PC-9 (cell line): ENCODE measurements at regions not wholly inside any gene's neighbourhood (a gene's known extent, or its start where the extent isn't known, plus 50 kb on each side); places are given as distances from the start of the nearest gene placed in this dataset.

ENCODE experiments used
- BruUV-seq: library from RNA; stranded (reverse); fragments of 400-500 nt; replicated peaks from 2 replicates; lab custom pipeline; 2021; lab: Mats Ljungman, UMichigan
- CTCF ChIA-PET: fragments of 300-600 bp; sonication (Branson Sonifier 250); formaldehyde crosslinking; loops from one replicate; lab custom pipeline; 2022; ENCODE audit warnings: antibody characterized with exemption; lab: Charles Lee
- POLR2A ChIA-PET: fragments of 300-600 bp; sonication (Branson Sonifier 250); formaldehyde crosslinking; loops from one replicate; lab custom pipeline; 2022; ENCODE audit warnings: antibody characterized with exemption; ENCODE audit not compliant: unreplicated experiment; lab: Charles Lee
- DNase-seq, 2 experiments: peaks; one replicate each; pipeline versions ENCODE4 v3.0.0 to v3.0.0-alpha.2; 2015 to 2022; ENCODE audit warnings: mixed read lengths in 1 of 2
- H2AFZ ChIP-seq: fragments of 200-600 bp; sonication (generic); 2 replicates; pipeline ENCODE4 v1.8.1; 2017; ENCODE audit warnings: antibody characterized with exemption
- H3F3A ChIP-seq: fragments of 200-600 bp; sonication (generic); 2 replicates; pipeline ENCODE4 v1.8.1; 2017; ENCODE audit warnings: antibody characterized with exemption, mild to moderate bottlenecking, low read depth; ENCODE audit not compliant: insufficient read depth
- H3K27ac ChIP-seq: fragments of 200-600 bp; sonication (generic); 2 replicates; pipeline ENCODE4 v1.6.1; 2016; ENCODE audit warnings: mixed run types
- H3K27me3 ChIP-seq: fragments of 200-600 bp; sonication (generic); 2 replicates; pipeline ENCODE4 v1.6.1; 2016; ENCODE audit warnings: low read depth, mixed run types; ENCODE audit not compliant: insufficient read depth
- H3K36me3 ChIP-seq: fragments of 200-600 bp; sonication (generic); 2 replicates; pipeline ENCODE4 v1.6.1; 2016; ENCODE audit warnings: low read depth, mixed run types
- H3K4me1 ChIP-seq: fragments of 200-600 bp; sonication (generic); replicated peaks from 2 replicates; pipeline ENCODE4 v1.6.1; 2016; ENCODE audit warnings: mixed run types; ENCODE audit not compliant: insufficient read depth
- H3K4me2 ChIP-seq: fragments of 200-600 bp; sonication (generic); 2 replicates; pipeline ENCODE4 v1.6.1; 2017; ENCODE audit warnings: mixed run types
- H3K4me3 ChIP-seq: fragments of 200-600 bp; sonication (generic); 2 replicates; pipeline ENCODE4 v1.6.1; 2016; ENCODE audit warnings: mixed run types
- H3K79me2 ChIP-seq: fragments of 200-600 bp; sonication (generic); 2 replicates; pipeline ENCODE4 v1.6.1; 2017; ENCODE audit warnings: low read depth, mixed run types
- H3K9me2 ChIP-seq: fragments of 200-600 bp; sonication (generic); 2 replicates; pipeline ENCODE4 v1.8.1; 2017; ENCODE audit warnings: mild to moderate bottlenecking; ENCODE audit not compliant: insufficient read depth
- H3K9me3 ChIP-seq: fragments of 200-600 bp; sonication (generic); 2 replicates; pipeline ENCODE4 v1.8.1; 2016; ENCODE audit warnings: low read depth; ENCODE audit not compliant: insufficient read depth
- H4K20me1 ChIP-seq: fragments of 200-600 bp; sonication (generic); 2 replicates; pipeline ENCODE4 v1.8.1; 2017; ENCODE audit not compliant: insufficient read depth
- EZH2 ChIP-seq: fragments of 200-600 bp; sonication (generic); IDR thresholded peaks from 2 replicates; pipeline ENCODE4 v1.8.0; 2017; ENCODE audit warnings: antibody characterized with exemption, low read depth
- intact Hi-C: fragments of 100-400 bp; cut with micrococcal nuclease; formaldehyde crosslinking; loops from one replicate; pipeline ENCODE4 v1.10.0; 2022; ENCODE audit not compliant: unreplicated experiment
- TF ChIP-seq, protein P1 (sequence below): fragments of 200-600 bp; sonication (generic); conservative IDR thresholded peaks from 2 replicates; pipeline ENCODE4 v1.6.1; 2017; ENCODE audit warnings: mixed run types, antibody characterized with exemption, mild to moderate bottlenecking, moderate library complexity

DNA sequence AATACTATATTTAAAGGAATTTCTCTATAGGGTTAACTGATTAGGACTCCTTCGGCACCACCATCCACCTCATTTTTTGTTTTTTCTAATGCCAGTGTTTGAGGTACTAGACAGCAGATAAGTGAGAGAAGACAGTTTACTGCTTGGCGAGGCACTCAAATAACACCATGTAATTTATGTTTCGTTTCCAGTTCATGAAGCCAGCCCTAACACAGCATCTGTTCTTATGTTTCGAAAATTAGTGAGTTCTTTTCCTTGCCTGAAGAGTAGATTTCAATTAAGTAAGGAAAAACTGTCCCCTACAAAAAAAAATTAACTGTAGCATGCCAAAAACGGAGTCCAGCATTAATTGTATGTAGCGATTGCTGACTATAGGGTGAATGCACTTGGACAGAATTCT is 409.1 kb downstream of the TBC1D4 start:
- intact Hi-C loops, result no loop called here
- Histone ChIP-seq H3K9me3 (no peaks in the 10 kb centered on the region), H3K36me3 (no peaks in the 10 kb centered on the region), H3K27me3 (no peaks in the 10 kb centered on the region), H4K20me1 (no peaks in the 10 kb centered on the region), H3K79me2 (no peaks in the 10 kb centered on the region), H3K9me2 (no peaks in the 10 kb centered on the region), H3K27ac (no peak overlapping the region), H3K4me3 (no peak overlapping the region), H3K4me1 (no peaks in the 10 kb centered on the region), H3K4me2 (no peak overlapping the region), H2AFZ (no peak overlapping the region), H3F3A (no peaks in the 10 kb centered on the region)
- no peak for TF ChIP-seq EZH2
- TF ChIP-seq, protein P1, sequence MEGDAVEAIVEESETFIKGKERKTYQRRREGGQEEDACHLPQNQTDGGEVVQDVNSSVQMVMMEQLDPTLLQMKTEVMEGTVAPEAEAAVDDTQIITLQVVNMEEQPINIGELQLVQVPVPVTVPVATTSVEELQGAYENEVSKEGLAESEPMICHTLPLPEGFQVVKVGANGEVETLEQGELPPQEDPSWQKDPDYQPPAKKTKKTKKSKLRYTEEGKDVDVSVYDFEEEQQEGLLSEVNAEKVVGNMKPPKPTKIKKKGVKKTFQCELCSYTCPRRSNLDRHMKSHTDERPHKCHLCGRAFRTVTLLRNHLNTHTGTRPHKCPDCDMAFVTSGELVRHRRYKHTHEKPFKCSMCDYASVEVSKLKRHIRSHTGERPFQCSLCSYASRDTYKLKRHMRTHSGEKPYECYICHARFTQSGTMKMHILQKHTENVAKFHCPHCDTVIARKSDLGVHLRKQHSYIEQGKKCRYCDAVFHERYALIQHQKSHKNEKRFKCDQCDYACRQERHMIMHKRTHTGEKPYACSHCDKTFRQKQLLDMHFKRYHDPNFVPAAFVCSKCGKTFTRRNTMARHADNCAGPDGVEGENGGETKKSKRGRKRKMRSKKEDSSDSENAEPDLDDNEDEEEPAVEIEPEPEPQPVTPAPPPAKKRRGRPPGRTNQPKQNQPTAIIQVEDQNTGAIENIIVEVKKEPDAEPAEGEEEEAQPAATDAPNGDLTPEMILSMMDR, result no peak
- DNase-seq, result no peak
- BruUV-seq, result no TSS peak
- POLR2A ChIA-PET, result no interaction called here
- CTCF ChIA-PET, result no interaction called here

DNA sequence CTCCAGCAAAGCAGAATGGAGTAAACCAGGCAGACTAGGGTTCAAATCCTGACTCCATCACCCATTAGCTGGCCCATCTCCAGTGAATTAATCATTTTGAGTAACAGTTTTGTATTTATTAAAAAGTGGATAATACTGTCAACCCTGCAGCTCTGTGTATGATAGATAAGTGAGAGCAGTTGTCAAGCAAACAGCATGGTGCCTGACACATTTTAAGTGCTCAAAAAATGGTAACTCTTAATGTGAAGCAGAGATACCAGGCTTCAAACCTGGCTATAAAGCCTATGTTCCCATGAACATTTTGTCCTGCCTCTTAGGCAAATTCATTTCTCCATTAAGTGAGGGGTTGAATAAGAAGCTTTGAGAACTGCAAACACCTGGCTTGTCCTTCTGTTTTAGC is 409.6 kb downstream of the TBC1D4 start:
- no peaks in the 10 kb centered on the region for H4K20me1 ChIP-seq
- no peaks in the 10 kb centered on the region for H3F3A ChIP-seq
- H3K9me3 ChIP-seq, result no peaks in the 10 kb centered on the region
- H3K36me3 ChIP-seq, result no peaks in the 10 kb centered on the region
- no peak overlapping the region for H3K4me3 ChIP-seq
- CTCF ChIA-PET, result no interaction called here
- no peaks in the 10 kb centered on the region for H3K9me2 ChIP-seq
- intact Hi-C loops, result no loop called here
- H3K27me3 ChIP-seq, result no peaks in the 10 kb centered on the region
- H3K79me2 ChIP-seq, result no peaks in the 10 kb centered on the region
- no peak for DNase-seq
- H2AFZ ChIP-seq, result no peak overlapping the region
- no TSS peak for BruUV-seq
- H3K27ac ChIP-seq, result no peak overlapping the region
- no peak overlapping the region for H3K4me2 ChIP-seq
- H3K4me1 ChIP-seq, result no peaks in the 10 kb centered on the region
- no peak for TF ChIP-seq EZH2
- TF ChIP-seq, protein P1, result no peak
- POLR2A ChIA-PET, result no interaction called here

DNA sequence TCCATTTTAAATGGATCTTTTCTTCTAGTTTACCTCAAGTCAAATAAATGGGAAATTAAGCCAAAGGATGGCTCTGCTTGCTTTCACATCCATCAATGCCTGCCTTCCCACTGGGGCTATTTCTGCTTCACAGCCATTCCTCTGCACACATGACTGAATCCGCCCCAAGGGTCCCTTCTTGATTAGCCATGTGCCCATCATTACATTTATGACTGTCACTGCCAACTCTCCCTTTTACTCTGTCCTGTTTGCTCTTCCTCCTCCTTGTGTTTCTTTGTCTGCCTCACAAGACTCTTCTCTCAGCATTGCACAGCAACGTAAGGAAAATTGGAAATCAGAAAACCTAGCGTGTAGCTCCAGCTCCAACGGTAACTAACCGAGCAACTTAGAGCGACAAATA is 410.2 kb downstream of the TBC1D4 start:
- Histone ChIP-seq H3K36me3 (no peaks in the 10 kb centered on the region), H3K9me3 (no peaks in the 10 kb centered on the region), H3K4me2 (no peak overlapping the region), H4K20me1 (no peaks in the 10 kb centered on the region), H2AFZ (no peak overlapping the region), H3F3A (no peaks in the 10 kb centered on the region), H3K9me2 (no peaks in the 10 kb centered on the region), H3K4me3 (no peak overlapping the region), H3K27ac (no peak overlapping the region), H3K79me2 (no peaks in the 10 kb centered on the region), H3K4me1 (no peaks in the 10 kb centered on the region), H3K27me3 (no peaks in the 10 kb centered on the region)
- POLR2A ChIA-PET, result no interaction called here
- intact Hi-C loops, result no loop called here
- CTCF ChIA-PET, result no interaction called here
- TF ChIP-seq, protein P1, result no peak
- no peak for TF ChIP-seq EZH2
- BruUV-seq, result no TSS peak
- no peak for DNase-seq
